GM18517 (cell line): ENCODE measurements at regions not wholly inside any gene's neighbourhood (a gene's known extent, or its start where the extent isn't known, plus 50 kb on each side); places are given as distances from the start of the nearest gene placed in this dataset.

Source experiments
- ATAC-seq: cut with Tn5 transposase; IDR thresholded peaks from one replicate; pipeline ENCODE4 v1.9.1; 2021; ENCODE audit warnings: mild to moderate bottlenecking, moderate library complexity; ENCODE audit not compliant: unreplicated experiment

GRCh38 chr6:113805173-113805790 is 51.9 kb upstream of the MARCKS start:
- peak; percentile 96 for ATAC-seq

- no peak for ATAC-seq
These were observed 51.2 kb upstream of the MARCKS start for GRCh38 chr6:113805811-113806495.
